ENCODE measurements at regions not wholly inside any gene's neighbourhood (a gene's known extent, or its start where the extent isn't known, plus 50 kb on each side); places are given as distances from the start of the nearest gene placed in this dataset.

- no peaks in the 10 kb centered on the region for H3K27me3 ChIP-seq (ENCODE audit: control insufficient read depth, insufficient read depth, low read length)
- no peaks in the 10 kb centered on the region for H3K36me3 ChIP-seq (ENCODE audit: control insufficient read depth, insufficient read depth, low read length)
- peaks cover 19% of the 10 kb centered on the region for H3K4me1 ChIP-seq (ENCODE audit: control insufficient read depth, insufficient read depth, low read length)
- no peak overlapping the region for H3K4me3 ChIP-seq (ENCODE audit: low read depth, low read length)
- H3K9ac ChIP-seq (ENCODE audit: low read length) = no peak overlapping the region
- no peak overlapping the region for H3K27ac ChIP-seq (ENCODE audit: low read depth, low read length)
- H3K9me3 ChIP-seq (ENCODE audit: control insufficient read depth, insufficient read depth, low read depth, low read length) = no peaks in the 10 kb centered on the region
Measured at GRCh38 chr11:133601641-133602040, 69.3 kb upstream of the OPCML start.

- peaks cover 19% of the 10 kb centered on the region for H3K4me1 ChIP-seq (ENCODE audit: control insufficient read depth, insufficient read depth, low read length)
- H3K9me3 ChIP-seq (ENCODE audit: control insufficient read depth, insufficient read depth, low read depth, low read length) = no peaks in the 10 kb centered on the region
- H3K36me3 ChIP-seq (ENCODE audit: control insufficient read depth, insufficient read depth, low read length) = no peaks in the 10 kb centered on the region
- no peaks in the 10 kb centered on the region for H3K27me3 ChIP-seq (ENCODE audit: control insufficient read depth, insufficient read depth, low read length)
- H3K4me3 ChIP-seq (ENCODE audit: low read depth, low read length) = no peak overlapping the region
- H3K9ac ChIP-seq (ENCODE audit: low read length) = no peak overlapping the region
- H3K27ac ChIP-seq (ENCODE audit: low read depth, low read length) = no peak overlapping the region
Measured at GRCh38 chr11:133600786-133601185, 68.5 kb upstream of the OPCML start.

- Histone ChIP-seq H3K9me3 (ENCODE audit: control insufficient read depth, insufficient read depth, low read depth, low read length) (no peaks in the 10 kb centered on the region), H3K9ac (ENCODE audit: low read length) (no peak overlapping the region), H3K36me3 (ENCODE audit: control insufficient read depth, insufficient read depth, low read length) (no peaks in the 10 kb centered on the region), H3K27me3 (ENCODE audit: control insufficient read depth, insufficient read depth, low read length) (no peaks in the 10 kb centered on the region), H3K27ac (ENCODE audit: low read depth, low read length) (no peak overlapping the region), H3K4me1 (ENCODE audit: control insufficient read depth, insufficient read depth, low read length) (peaks cover 15% of the 10 kb centered on the region), H3K4me3 (ENCODE audit: low read depth, low read length) (no peak overlapping the region)
Measured at GRCh38 chr11:133600306-133600705, 68.0 kb upstream of the OPCML start.

GRCh38 chr11:133598906-133599305 lies 66.6 kb upstream of the OPCML start:
- H3K9me3 ChIP-seq (ENCODE audit: control insufficient read depth, insufficient read depth, low read depth, low read length) = no peaks in the 10 kb centered on the region
- H3K36me3 ChIP-seq (ENCODE audit: control insufficient read depth, insufficient read depth, low read length) = no peaks in the 10 kb centered on the region
- H3K4me3 ChIP-seq (ENCODE audit: low read depth, low read length) = no peak overlapping the region
- no peaks in the 10 kb centered on the region for H3K27me3 ChIP-seq (ENCODE audit: control insufficient read depth, insufficient read depth, low read length)
- no peak overlapping the region for H3K27ac ChIP-seq (ENCODE audit: low read depth, low read length)
- H3K4me1 ChIP-seq (ENCODE audit: control insufficient read depth, insufficient read depth, low read length) = peaks cover 12% of the 10 kb centered on the region
- no peak overlapping the region for H3K9ac ChIP-seq (ENCODE audit: low read length)

- H3K9me3 ChIP-seq (ENCODE audit: control insufficient read depth, insufficient read depth, low read depth, low read length) = no peaks in the 10 kb centered on the region
- H3K27me3 ChIP-seq (ENCODE audit: control insufficient read depth, insufficient read depth, low read length) = no peaks in the 10 kb centered on the region
- H3K27ac ChIP-seq (ENCODE audit: low read depth, low read length) = no peak overlapping the region
- H3K9ac ChIP-seq (ENCODE audit: low read length) = no peak overlapping the region
- H3K36me3 ChIP-seq (ENCODE audit: control insufficient read depth, insufficient read depth, low read length) = no peaks in the 10 kb centered on the region
- peaks cover 12% of the 10 kb centered on the region for H3K4me1 ChIP-seq (ENCODE audit: control insufficient read depth, insufficient read depth, low read length)
- no peak overlapping the region for H3K4me3 ChIP-seq (ENCODE audit: low read depth, low read length)
Measured at GRCh38 chr11:133597236-133597635, 64.9 kb upstream of the OPCML start.

GRCh38 chr11:133595998-133596590 lies 63.8 kb upstream of the OPCML start:
- H3K27ac ChIP-seq (ENCODE audit: low read depth, low read length) = no peak overlapping the region
- peaks cover 12% of the 10 kb centered on the region for H3K4me1 ChIP-seq (ENCODE audit: control insufficient read depth, insufficient read depth, low read length)
- H3K9ac ChIP-seq (ENCODE audit: low read length) = no peak overlapping the region
- H3K27me3 ChIP-seq (ENCODE audit: control insufficient read depth, insufficient read depth, low read length) = no peaks in the 10 kb centered on the region
- H3K9me3 ChIP-seq (ENCODE audit: control insufficient read depth, insufficient read depth, low read depth, low read length) = no peaks in the 10 kb centered on the region
- H3K4me3 ChIP-seq (ENCODE audit: low read depth, low read length) = no peak overlapping the region
- H3K36me3 ChIP-seq (ENCODE audit: control insufficient read depth, insufficient read depth, low read length) = no peaks in the 10 kb centered on the region

- Histone ChIP-seq H3K4me3 (ENCODE audit: low read depth, low read length) (no peak overlapping the region), H3K36me3 (ENCODE audit: control insufficient read depth, insufficient read depth, low read length) (no peaks in the 10 kb centered on the region), H3K4me1 (ENCODE audit: control insufficient read depth, insufficient read depth, low read length) (no peaks in the 10 kb centered on the region), H3K9me3 (ENCODE audit: control insufficient read depth, insufficient read depth, low read depth, low read length) (no peaks in the 10 kb centered on the region), H3K27ac (ENCODE audit: low read depth, low read length) (no peak overlapping the region), H3K27me3 (ENCODE audit: control insufficient read depth, insufficient read depth, low read length) (no peaks in the 10 kb centered on the region), H3K9ac (ENCODE audit: low read length) (no peak overlapping the region)
Measured at GRCh38 chr11:133593036-133593435, 60.7 kb upstream of the OPCML start.

- no peak overlapping the region for H3K27ac ChIP-seq (ENCODE audit: low read depth, low read length)
- no peak overlapping the region for H3K4me3 ChIP-seq (ENCODE audit: low read depth, low read length)
- no peaks in the 10 kb centered on the region for H3K27me3 ChIP-seq (ENCODE audit: control insufficient read depth, insufficient read depth, low read length)
- no peak overlapping the region for H3K9ac ChIP-seq (ENCODE audit: low read length)
- H3K36me3 ChIP-seq (ENCODE audit: control insufficient read depth, insufficient read depth, low read length) = no peaks in the 10 kb centered on the region
- H3K9me3 ChIP-seq (ENCODE audit: control insufficient read depth, insufficient read depth, low read depth, low read length) = no peaks in the 10 kb centered on the region
- H3K4me1 ChIP-seq (ENCODE audit: control insufficient read depth, insufficient read depth, low read length) = peaks cover 3% of the 10 kb centered on the region; the same call in 1 of the 2 replicates
Measured at GRCh38 chr11:133586903-133587517, 54.7 kb upstream of the OPCML start.

- no peak overlapping the region for H3K4me3 ChIP-seq (ENCODE audit: low read depth, low read length)
- no peak overlapping the region for H3K27ac ChIP-seq (ENCODE audit: low read depth, low read length)
- H3K9me3 ChIP-seq (ENCODE audit: control insufficient read depth, insufficient read depth, low read depth, low read length) = no peaks in the 10 kb centered on the region
- no peaks in the 10 kb centered on the region for H3K27me3 ChIP-seq (ENCODE audit: control insufficient read depth, insufficient read depth, low read length)
- no peaks in the 10 kb centered on the region for H3K36me3 ChIP-seq (ENCODE audit: control insufficient read depth, insufficient read depth, low read length)
- no peak overlapping the region for H3K9ac ChIP-seq (ENCODE audit: low read length)
- peaks cover 17% of the 10 kb centered on the region for H3K4me1 ChIP-seq (ENCODE audit: control insufficient read depth, insufficient read depth, low read length)
Measured at GRCh38 chr11:133582750-133583149, 50.4 kb upstream of the OPCML start.

- H3K36me3 ChIP-seq (ENCODE audit: control insufficient read depth, insufficient read depth, low read length) = no peaks in the 10 kb centered on the region
- H3K4me3 ChIP-seq (ENCODE audit: low read depth, low read length) = no peak overlapping the region
- H3K9me3 ChIP-seq (ENCODE audit: control insufficient read depth, insufficient read depth, low read depth, low read length) = no peaks in the 10 kb centered on the region
- no peaks in the 10 kb centered on the region for H3K27me3 ChIP-seq (ENCODE audit: control insufficient read depth, insufficient read depth, low read length)
- H3K4me1 ChIP-seq (ENCODE audit: control insufficient read depth, insufficient read depth, low read length) = peaks cover 17% of the 10 kb centered on the region
- no peak overlapping the region for H3K9ac ChIP-seq (ENCODE audit: low read length)
- H3K27ac ChIP-seq (ENCODE audit: low read depth, low read length) = no peak overlapping the region
Measured at GRCh38 chr11:133582326-133582725, 50.0 kb upstream of the OPCML start.
